ENCODE measurements at regions not wholly inside any gene's neighbourhood (a gene's known extent, or its start where the extent isn't known, plus 50 kb on each side); places are given as distances from the start of the nearest gene placed in this dataset.

DNA sequence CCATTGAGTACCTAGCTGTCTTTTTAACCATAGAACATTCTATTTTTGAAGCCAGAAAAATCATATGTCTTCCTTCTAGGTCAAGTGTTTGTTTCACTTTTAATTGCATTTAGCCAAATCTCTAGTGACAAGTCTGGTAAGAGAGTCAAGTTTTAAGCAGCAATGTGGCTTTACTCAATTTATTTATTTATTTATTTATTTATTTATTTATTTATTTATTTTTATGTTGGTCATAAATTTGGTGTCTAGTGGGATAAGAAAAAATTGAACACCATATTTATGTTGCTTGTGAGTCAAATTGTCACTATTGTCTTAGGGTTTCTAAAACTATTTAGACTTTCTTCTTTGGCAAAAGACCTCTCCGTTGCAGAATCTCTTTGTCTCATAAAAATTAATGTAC is 174.5 kb upstream of the BCHE start:
- TF ChIP-seq EZH2phosphoT487 (IDR thresholded peaks at IDR 0.05; ENCODE audit: borderline replicate concordance, low read length) = no peak
- TF ChIP-seq, protein P1, sequence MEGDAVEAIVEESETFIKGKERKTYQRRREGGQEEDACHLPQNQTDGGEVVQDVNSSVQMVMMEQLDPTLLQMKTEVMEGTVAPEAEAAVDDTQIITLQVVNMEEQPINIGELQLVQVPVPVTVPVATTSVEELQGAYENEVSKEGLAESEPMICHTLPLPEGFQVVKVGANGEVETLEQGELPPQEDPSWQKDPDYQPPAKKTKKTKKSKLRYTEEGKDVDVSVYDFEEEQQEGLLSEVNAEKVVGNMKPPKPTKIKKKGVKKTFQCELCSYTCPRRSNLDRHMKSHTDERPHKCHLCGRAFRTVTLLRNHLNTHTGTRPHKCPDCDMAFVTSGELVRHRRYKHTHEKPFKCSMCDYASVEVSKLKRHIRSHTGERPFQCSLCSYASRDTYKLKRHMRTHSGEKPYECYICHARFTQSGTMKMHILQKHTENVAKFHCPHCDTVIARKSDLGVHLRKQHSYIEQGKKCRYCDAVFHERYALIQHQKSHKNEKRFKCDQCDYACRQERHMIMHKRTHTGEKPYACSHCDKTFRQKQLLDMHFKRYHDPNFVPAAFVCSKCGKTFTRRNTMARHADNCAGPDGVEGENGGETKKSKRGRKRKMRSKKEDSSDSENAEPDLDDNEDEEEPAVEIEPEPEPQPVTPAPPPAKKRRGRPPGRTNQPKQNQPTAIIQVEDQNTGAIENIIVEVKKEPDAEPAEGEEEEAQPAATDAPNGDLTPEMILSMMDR (IDR thresholded peaks at IDR 0.05; ENCODE audit: low read depth, low read length, poor library complexity, severe bottlenecking) = no peak
